Fibroblast of the aortic adventitia (primary cell): ENCODE measurements at regions not wholly inside any gene's neighbourhood (a gene's known extent, or its start where the extent isn't known, plus 50 kb on each side); places are given as distances from the start of the nearest gene placed in this dataset.

ENCODE experiments used
- DNase-seq: peaks from one replicate; pipeline ENCODE4 v3.0.0-alpha.2; 2010; ENCODE audit warnings: low read depth
- H3K4me3 ChIP-seq: 2 replicates; pipeline ENCODE4 v1.5.1; 2011; ENCODE audit warnings: low read depth, mild to moderate bottlenecking, control low read depth, low read length, moderate library complexity
- CTCF ChIP-seq: IDR thresholded peaks from 2 replicates; pipeline ENCODE4 v1.5.1; 2011; ENCODE audit warnings: mild to moderate bottlenecking, low read length, control low read depth, inconsistent platforms; ENCODE audit not compliant: insufficient read depth

GRCh38 chr9:120104771-120105170 lies 475.2 kb downstream of the CDK5RAP2 start:
- TF ChIP-seq CTCF, result no peak
- DNase-seq, result no peak
- no peak overlapping the region for H3K4me3 ChIP-seq

- DNase-seq, result no peak
- no peak for TF ChIP-seq CTCF
- no peak overlapping the region for H3K4me3 ChIP-seq
These were observed 479.4 kb downstream of the CDK5RAP2 start for GRCh38 chr9:120100595-120100994.

GRCh38 chr9:120099065-120099464 lies 480.9 kb downstream of the CDK5RAP2 start:
- no peak overlapping the region for H3K4me3 ChIP-seq
- no peak for DNase-seq
- TF ChIP-seq CTCF, result no peak

- DNase-seq, result no peak
- no peak overlapping the region for H3K4me3 ChIP-seq
- TF ChIP-seq CTCF, result no peak
These were observed 481.4 kb downstream of the CDK5RAP2 start for GRCh38 chr9:120098584-120098983.

GRCh38 chr9:120091206-120091605 lies 488.8 kb downstream of the CDK5RAP2 start:
- no peak for DNase-seq
- no peak for TF ChIP-seq CTCF
- no peak overlapping the region for H3K4me3 ChIP-seq

GRCh38 chr9:120080849-120081248 lies 499.1 kb downstream of the CDK5RAP2 start:
- no peak overlapping the region for H3K4me3 ChIP-seq
- no peak for TF ChIP-seq CTCF
- no peak for DNase-seq

GRCh38 chr9:120078112-120078511 lies 501.9 kb downstream of the CDK5RAP2 start:
- TF ChIP-seq CTCF, result no peak
- no peak for DNase-seq
- H3K4me3 ChIP-seq, result no peak overlapping the region
